WTC11 (cell line): ENCODE measurements at regions not wholly inside any gene's neighbourhood (a gene's known extent, or its start where the extent isn't known, plus 50 kb on each side); places are given as distances from the start of the nearest gene placed in this dataset.
A peak's percentile ranks its signal among the peaks of the same experiment; 100 is the strongest.

ENCODE experiments used
- ATAC-seq: fragments of 200-7000 bp; cut with Tn5 transposase; 2 replicates; pipeline ENCODE4 v1.10.0; 2021; ENCODE audit warnings: mild to moderate bottlenecking, moderate library complexity
- CTCF ChIA-PET: fragments of 300-600 bp; sonication (Branson Sonifier 250); formaldehyde crosslinking; loops from one replicate; lab custom pipeline; 2021; ENCODE audit warnings: antibody characterized with exemption; lab: Charles Lee
- POLR2A ChIA-PET: fragments of 350-600 bp; sonication (Branson Sonifier 250); formaldehyde crosslinking; loops from one replicate; lab custom pipeline; 2021; ENCODE audit warnings: antibody characterized with exemption; lab: Charles Lee
- DNase-seq: peaks from one replicate; pipeline ENCODE4 v3.0.0; 2021; ENCODE audit warnings: low spot score
- H3K27ac Mint-ChIP-seq: 2 replicates; pipeline ENCODE4 v1.8.0; 2021; ENCODE audit warnings: mixed read lengths
- H3K27me3 Mint-ChIP-seq: 2 replicates; pipeline ENCODE4 v1.8.0; 2021; ENCODE audit warnings: low read depth, mild to moderate bottlenecking, moderate library complexity, mixed read lengths
- H3K36me3 Mint-ChIP-seq: 2 replicates; pipeline ENCODE4 v1.8.0; 2021; ENCODE audit warnings: mixed read lengths
- H3K4me1 Mint-ChIP-seq: 2 replicates; pipeline ENCODE4 v1.8.0; 2022; ENCODE audit warnings: mixed read lengths
- H3K4me3 Mint-ChIP-seq: 2 replicates; pipeline ENCODE4 v1.8.0; 2021; ENCODE audit warnings: mild to moderate bottlenecking, moderate library complexity, mixed read lengths
- H3K9me3 Mint-ChIP-seq: 2 replicates; pipeline ENCODE4 v1.8.0; 2021; ENCODE audit warnings: mixed read lengths
- CDX4 ChIP-seq: fragments of 250-450 bp; sonication (Bioruptor Pico); IDR thresholded peaks from 2 replicates; pipeline ENCODE4 v1.9.0; 2021; ENCODE audit warnings: moderate library complexity, mild to moderate bottlenecking, inconsistent platforms, borderline replicate concordance
- EMX1 ChIP-seq: fragments of 250-450 bp; sonication (Bioruptor Pico); IDR thresholded peaks from 2 replicates; pipeline ENCODE4 v1.8.0; 2021; ENCODE audit warnings: mild to moderate bottlenecking
- ERG ChIP-seq: fragments of 250-450 bp; sonication (Bioruptor Pico); IDR thresholded peaks from 2 replicates; pipeline ENCODE4 v1.8.0; 2021; ENCODE audit warnings: mild to moderate bottlenecking
- FOXK1 ChIP-seq: sonication (generic); formaldehyde crosslinking; IDR thresholded peaks from 2 replicates; pipeline ENCODE4 v1.8.0; 2022; ENCODE audit warnings: mild to moderate bottlenecking, moderate library complexity, missing genetic modification reagents
- FOXP4 ChIP-seq: sonication (generic); formaldehyde crosslinking; IDR thresholded peaks from 2 replicates; pipeline ENCODE4 v1.8.0; 2022; ENCODE audit warnings: mild to moderate bottlenecking, missing genetic modification reagents
- GABPB1 ChIP-seq: sonication (generic); formaldehyde crosslinking; IDR thresholded peaks from 2 replicates; pipeline ENCODE4 v1.8.1; 2023; ENCODE audit warnings: mild to moderate bottlenecking, missing genetic modification reagents
- NR2C2 ChIP-seq: sonication (generic); formaldehyde crosslinking; IDR thresholded peaks from 2 replicates; pipeline ENCODE4 v1.8.0; 2022; ENCODE audit warnings: mild to moderate bottlenecking, missing genetic modification reagents
- NR3C1 ChIP-seq: sonication (generic); formaldehyde crosslinking; conservative IDR thresholded peaks from 2 replicates; pipeline ENCODE4 v1.8.1; 2023; ENCODE audit warnings: low read depth, mild to moderate bottlenecking, missing genetic modification reagents
- TEAD1 ChIP-seq: sonication (generic); formaldehyde crosslinking; IDR thresholded peaks from 2 replicates; pipeline ENCODE4 v1.8.0; 2022; ENCODE audit warnings: mild to moderate bottlenecking, missing genetic modification reagents
- TP53 ChIP-seq: sonication (generic); formaldehyde crosslinking; IDR thresholded peaks from 2 replicates; pipeline ENCODE4 v1.8.1; 2023; ENCODE audit warnings: mild to moderate bottlenecking, missing genetic modification reagents
- ZNF121 ChIP-seq: sonication (generic); formaldehyde crosslinking; IDR thresholded peaks from 2 replicates; pipeline ENCODE4 v1.8.0; 2023; ENCODE audit warnings: missing genetic modification reagents
- ZNF423 ChIP-seq: fragments of 250-450 bp; sonication (Bioruptor Pico); IDR thresholded peaks from 2 replicates; pipeline ENCODE4 v2.1.2; 2022; ENCODE audit warnings: mild to moderate bottlenecking, moderate library complexity
- TF ChIP-seq, protein P1 (sequence below): sonication (generic); formaldehyde crosslinking; IDR thresholded peaks from 2 replicates; pipeline ENCODE4 v1.8.1; 2022; ENCODE audit warnings: low read depth, mild to moderate bottlenecking, moderate library complexity, missing genetic modification reagents, borderline replicate concordance
- TF ChIP-seq, protein P2 (sequence below): sonication (generic); formaldehyde crosslinking; IDR thresholded peaks from 2 replicates; pipeline ENCODE4 v1.8.1; 2023; ENCODE audit warnings: mild to moderate bottlenecking, missing genetic modification reagents, moderate library complexity
- TF ChIP-seq, protein P3 (sequence below): fragments of 250-450 bp; sonication (Bioruptor Pico); IDR thresholded peaks from 2 replicates; pipeline ENCODE4 v1.9.0; 2021; ENCODE audit warnings: mild to moderate bottlenecking

DNA sequence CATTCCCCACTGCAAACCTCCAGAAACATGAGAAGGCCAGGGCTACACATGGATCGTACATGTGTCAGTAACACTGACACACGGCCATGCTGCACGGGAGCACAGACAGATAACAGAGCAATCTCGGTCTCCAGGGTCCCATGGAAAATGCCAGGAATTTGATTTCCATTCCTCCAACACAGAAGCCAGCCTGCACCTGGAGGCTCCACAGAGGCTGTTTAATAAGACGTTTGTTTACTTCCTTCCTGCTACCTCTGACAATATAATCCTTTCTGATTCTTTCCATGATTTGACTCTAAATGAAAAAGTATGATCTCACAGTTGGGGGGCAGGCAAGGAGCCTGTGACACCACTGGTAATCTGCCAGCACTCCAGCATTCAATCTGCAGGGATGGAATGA, 210.9 kb upstream of the DDX18 start:
- Mint-ChIP-seq H3K9me3 (peaks cover 14% of the 10 kb centered on the region), H3K27ac (peak overlapping the region; percentile 93), H3K36me3 (peaks cover 53% of the 10 kb centered on the region), H3K4me1 (peaks cover 41% of the 10 kb centered on the region), H3K4me3 (no peak overlapping the region), H3K27me3 (no peaks in the 10 kb centered on the region)
- ATAC-seq (peak; percentile 63), DNase-seq (no peak)
- ChIA-PET CTCF (interaction anchor here (0.8 kb wide), 1 partner anchor 15 kb away, joined by 4 read pairs; no protein-coding TSS in a partner anchor), POLR2A (interaction anchor here (0.5 kb wide), 1 partner anchor 50 kb away, joined by 3 read pairs; no protein-coding TSS in a partner anchor)
- no peak for TF ChIP-seq NR3C1 (CRISPR knock-in tag)
- no peak for TF ChIP-seq ZNF121
- TF ChIP-seq, protein P1, sequence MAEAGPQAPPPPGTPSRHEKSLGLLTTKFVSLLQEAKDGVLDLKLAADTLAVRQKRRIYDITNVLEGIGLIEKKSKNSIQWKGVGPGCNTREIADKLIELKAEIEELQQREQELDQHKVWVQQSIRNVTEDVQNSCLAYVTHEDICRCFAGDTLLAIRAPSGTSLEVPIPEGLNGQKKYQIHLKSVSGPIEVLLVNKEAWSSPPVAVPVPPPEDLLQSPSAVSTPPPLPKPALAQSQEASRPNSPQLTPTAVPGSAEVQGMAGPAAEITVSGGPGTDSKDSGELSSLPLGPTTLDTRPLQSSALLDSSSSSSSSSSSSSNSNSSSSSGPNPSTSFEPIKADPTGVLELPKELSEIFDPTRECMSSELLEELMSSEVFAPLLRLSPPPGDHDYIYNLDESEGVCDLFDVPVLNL (CRISPR knock-in tag), result no peak
- TF ChIP-seq CDX4 (CRISPR knock-in tag), result no peak

- H3K27me3 Mint-ChIP-seq, result no peaks in the 10 kb centered on the region
- ChIA-PET CTCF (no interaction called here), POLR2A (no interaction called here)
- TF ChIP-seq TEAD1 (CRISPR knock-in tag) (no peak), NR2C2 (CRISPR knock-in tag) (no peak), GABPB1 (CRISPR knock-in tag) (no peak), ZNF423 (CRISPR knock-in tag) (0 out of 2 replicates have a peak, but pooled peaks have one; percentile 33), ERG (CRISPR knock-in tag) (no peak)
- TF ChIP-seq, protein P2, sequence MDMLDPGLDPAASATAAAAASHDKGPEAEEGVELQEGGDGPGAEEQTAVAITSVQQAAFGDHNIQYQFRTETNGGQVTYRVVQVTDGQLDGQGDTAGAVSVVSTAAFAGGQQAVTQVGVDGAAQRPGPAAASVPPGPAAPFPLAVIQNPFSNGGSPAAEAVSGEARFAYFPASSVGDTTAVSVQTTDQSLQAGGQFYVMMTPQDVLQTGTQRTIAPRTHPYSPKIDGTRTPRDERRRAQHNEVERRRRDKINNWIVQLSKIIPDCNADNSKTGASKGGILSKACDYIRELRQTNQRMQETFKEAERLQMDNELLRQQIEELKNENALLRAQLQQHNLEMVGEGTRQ (CRISPR knock-in tag), result no peak
- no peaks in the 10 kb centered on the region for H3K9me3 Mint-ChIP-seq
- H3K27ac Mint-ChIP-seq, result no peak overlapping the region
- no peak for DNase-seq
- no peak overlapping the region for H3K4me3 Mint-ChIP-seq
- peaks cover 31% of the 10 kb centered on the region for H3K36me3 Mint-ChIP-seq
- peaks cover 35% of the 10 kb centered on the region for H3K4me1 Mint-ChIP-seq
- ATAC-seq, result no peak
These were observed 207.3 kb upstream of the DDX18 start for GRCh38 chr2:117607202-117607601.

DNA sequence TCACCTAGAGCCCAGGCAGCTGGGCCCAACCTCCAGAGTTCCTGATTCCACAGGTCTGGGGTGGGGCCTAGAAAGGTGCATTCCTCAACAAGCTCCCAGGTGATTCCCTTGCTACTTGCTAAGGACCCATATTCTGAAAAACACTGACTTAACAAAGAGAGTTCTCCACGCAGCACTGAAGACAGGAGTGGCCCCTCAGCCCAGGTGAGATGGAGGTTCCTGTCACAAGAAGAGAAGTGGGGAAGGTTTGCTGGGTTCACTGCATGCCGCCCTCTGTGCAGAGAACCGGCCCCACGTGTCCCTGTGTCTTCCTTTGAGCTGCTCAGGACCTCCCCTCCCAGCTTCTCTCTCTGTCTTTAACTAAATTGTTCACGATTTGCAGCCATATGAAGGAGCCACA, 201.4 kb upstream of the DDX18 start:
- CTCF ChIA-PET, result no interaction called here
- Mint-ChIP-seq H3K36me3 (0 out of 2 replicates have a peak, but pooled peaks cover 3% of the 10 kb centered on the region), H3K27ac (no peak overlapping the region), H3K9me3 (no peaks in the 10 kb centered on the region), H3K27me3 (no peaks in the 10 kb centered on the region), H3K4me3 (no peak overlapping the region), H3K4me1 (peaks cover 53% of the 10 kb centered on the region)
- POLR2A ChIA-PET, result no interaction called here
- DNase-seq, result no peak
- TF ChIP-seq FOXK1 (CRISPR knock-in tag), result no peak
- TF ChIP-seq FOXP4, result no peak
- TF ChIP-seq EMX1 (CRISPR knock-in tag), result no peak
- TF ChIP-seq, protein P3, sequence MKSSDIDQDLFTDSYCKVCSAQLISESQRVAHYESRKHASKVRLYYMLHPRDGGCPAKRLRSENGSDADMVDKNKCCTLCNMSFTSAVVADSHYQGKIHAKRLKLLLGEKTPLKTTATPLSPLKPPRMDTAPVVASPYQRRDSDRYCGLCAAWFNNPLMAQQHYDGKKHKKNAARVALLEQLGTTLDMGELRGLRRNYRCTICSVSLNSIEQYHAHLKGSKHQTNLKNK (CRISPR knock-in tag), result no peak
- TF ChIP-seq TP53 (CRISPR knock-in tag), result no peak
- ATAC-seq, result no peak
